IPS-NIHi7 (cell line): ENCODE measurements at regions not wholly inside any gene's neighbourhood (a gene's known extent, or its start where the extent isn't known, plus 50 kb on each side); places are given as distances from the start of the nearest gene placed in this dataset.
A peak's percentile ranks its signal among the peaks of the same experiment; 100 is the strongest.
"Not testable (repeated sequence)": the region's sequence is repeated elsewhere in the genome, so short reads cannot be mapped to it uniquely, and the experiment has no call there.

Experiments
- DNase-seq: peaks from one replicate; pipeline ENCODE4 v3.0.0; 2012; ENCODE audit warnings: mixed read lengths; ENCODE audit errors: extremely low spot score

DNA sequence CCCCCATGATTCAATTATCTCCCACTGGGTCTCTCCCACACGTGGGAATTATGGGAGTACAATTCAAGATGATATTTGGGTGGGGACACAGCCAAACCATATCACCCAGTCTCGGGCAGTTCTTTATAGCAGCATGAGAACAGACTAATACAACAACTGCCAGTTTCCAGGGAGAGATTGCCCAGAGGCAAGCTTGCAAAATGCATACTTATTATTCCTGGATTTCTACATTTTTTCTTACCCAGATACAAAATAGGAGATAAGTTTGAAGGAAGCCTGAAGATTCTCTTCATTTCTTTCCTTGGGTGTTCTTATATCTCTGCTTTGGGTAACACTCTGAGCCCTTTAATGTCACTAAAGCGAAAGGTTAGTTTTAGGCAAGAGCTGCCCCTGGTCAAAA is 691.2 kb downstream of the TAF11L14 start:
- no peak for DNase-seq

DNA sequence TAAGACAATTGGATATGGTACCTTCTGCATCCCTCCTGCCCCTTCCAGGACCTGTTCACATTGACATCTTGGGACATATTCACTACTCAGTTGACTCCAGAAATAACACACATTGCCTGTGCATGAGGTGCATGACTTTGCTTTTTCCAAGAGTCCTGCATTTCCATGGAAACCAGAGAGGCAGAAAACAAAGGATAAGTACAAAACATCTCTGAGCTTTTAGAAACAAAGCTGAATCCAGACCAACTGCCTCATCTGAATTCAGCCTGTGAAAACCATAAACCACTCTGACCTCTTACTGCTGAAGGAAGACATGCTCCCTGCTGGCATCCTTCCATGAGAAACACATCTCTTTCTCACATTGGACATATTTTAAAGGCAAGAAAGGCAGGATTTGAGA is 695.1 kb downstream of the TAF11L14 start:
- no peak for DNase-seq

DNA sequence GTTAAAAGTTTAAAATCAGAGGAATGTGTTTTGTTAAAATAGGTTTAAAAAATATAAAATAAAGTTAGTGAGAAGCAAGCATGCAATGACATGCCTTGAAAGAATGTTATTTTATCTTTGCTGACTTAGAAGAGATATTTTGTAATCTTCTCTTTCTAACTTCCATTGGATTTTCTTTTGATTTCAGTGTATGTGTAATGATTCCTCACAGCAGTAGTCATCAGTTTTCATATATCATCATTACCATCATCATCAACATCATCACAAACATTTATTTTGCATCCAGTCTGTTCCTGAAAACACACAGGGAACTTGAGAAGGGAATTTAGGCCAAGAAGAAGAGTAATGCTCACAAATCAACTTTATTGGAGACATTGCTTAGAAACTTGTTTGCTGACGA is 699.6 kb downstream of the TAF11L14 start:
- DNase-seq: no peak

DNA sequence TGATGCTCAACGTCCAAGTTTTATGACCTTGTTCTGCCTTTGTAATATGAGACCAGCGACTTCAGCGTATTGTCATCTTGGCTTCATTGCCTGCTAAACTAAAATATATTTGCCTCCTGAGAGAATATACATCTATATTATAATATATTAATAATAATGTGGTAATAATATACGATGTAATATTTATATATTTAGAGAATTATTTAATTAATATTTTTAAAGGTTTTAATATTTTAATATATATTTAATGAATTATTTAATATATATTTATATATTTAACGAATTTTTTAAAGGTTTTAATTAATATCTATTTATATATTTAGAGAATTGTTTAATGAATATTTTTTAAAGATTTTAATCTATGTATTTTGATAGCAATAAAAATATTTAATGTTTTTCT is 700.7 kb downstream of the TAF11L14 start:
- DNase-seq: no peak

DNA sequence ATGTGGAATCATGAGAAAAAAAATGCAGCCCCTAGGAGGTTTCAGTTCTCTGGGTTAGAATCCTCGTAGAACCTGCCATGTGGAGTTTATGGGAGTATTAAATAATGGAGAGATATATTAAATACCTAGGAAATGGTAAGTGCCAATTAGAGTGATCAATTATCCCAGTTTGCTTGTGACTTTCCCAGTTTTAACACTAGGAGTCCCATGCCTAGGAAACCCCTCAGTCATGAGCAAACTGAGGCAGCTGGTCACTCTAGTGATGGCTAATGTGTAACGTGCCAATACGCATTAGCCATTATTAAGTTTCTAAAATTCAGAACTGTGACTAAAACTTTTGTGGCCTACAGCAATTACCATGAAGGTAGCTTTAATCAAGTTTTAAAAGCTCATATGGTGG is 720.6 kb downstream of the TAF11L14 start:
- no peak for DNase-seq

DNA sequence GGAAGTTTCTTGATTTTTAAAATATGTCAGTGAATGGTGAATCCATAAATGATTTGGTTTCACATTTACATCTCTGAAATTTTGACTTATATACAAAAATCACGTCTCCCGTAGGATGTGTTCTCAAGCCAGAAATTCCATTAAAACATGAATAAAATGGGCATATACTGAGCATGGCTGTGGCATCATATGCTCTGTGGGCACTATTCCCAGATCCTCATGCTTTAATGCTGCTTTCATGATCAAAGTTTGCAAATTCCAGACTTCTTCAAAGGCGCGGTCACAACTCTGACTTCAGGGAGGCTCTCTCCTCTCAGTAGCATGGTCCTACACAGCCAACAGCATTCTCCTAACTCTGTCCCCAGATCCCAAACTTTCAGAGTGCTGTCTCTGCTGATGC is 723.2 kb downstream of the TAF11L14 start:
- no peak for DNase-seq

DNA sequence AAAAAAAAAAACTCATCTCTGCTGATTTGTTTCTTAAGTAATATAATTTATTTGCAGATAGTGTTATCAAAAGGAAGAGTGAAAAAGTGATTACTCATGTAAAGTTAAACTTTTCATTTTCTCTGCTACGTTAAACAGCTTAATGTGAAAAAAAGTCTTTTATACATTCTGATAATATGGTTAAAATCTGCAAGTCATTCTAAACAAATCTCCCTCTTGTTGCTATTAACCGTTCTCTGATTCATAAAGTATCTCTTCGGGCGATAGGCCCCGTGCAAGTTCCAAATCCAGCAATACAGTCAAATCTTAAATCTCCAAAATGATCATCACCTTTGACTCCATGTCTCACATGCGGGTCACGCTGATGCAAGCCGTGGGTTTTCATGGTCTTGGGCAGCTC is 732.0 kb downstream of the TAF11L14 start:
- DNase-seq: no peak

DNA sequence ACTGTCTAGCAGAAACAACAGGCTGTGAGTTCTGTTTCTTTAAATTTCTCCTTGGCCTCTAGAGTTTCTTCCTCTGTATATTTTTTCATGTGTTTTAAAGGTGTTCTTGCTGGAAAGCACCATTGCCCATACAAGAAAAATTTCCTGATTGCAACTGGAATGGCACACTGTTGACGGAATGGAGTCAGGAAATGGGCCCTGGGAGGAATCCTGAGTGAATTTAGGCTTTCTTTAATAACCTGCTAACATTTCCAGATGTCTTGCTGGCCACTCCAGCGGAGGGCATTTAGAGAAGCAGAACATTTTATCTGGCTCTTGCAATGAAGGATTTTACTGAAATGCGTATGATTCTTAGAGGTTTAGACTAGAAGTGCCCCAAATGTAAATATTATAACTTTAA is 736.3 kb downstream of the TAF11L14 start:
- DNase-seq: no peak

DNA sequence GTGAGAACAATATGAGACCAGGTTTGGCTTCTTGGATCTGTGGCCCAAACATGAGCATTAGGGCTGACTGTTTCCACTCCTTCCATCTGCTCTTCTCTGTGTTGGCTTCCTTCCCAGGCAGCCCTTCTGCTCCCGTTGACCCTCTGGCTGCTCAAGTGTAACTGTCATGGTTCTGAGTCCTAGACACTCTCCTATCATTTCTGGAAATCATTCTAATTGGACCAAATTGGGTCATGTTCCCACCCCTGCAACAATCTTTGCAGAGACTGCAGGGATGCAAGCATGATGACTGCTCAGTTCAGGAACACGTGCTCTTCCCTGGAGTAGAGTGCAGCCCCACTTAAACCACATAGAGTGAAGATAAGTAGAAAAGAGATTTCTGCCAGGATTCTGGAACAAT is 741.4 kb downstream of the TAF11L14 start:
- DNase-seq: no peak

DNA sequence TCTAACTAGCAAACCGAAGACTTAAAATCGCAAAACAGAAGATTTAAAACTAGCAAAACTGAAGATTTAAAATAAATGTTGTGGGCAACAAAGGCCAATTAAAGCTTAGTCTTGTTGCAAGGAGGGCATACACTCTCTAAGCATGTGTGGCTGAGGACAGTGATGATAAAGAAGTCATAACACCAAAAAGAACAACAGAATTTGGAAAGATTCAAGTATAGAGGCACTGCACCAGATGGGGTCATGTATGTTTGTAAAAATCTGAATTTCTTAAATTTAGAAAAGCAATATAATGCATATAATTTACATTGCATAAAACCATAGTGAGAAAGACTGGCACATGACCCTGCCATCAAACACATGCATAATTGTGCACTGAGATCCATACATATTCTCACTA is 743.8 kb downstream of the TAF11L14 start:
- DNase-seq: no peak

DNA sequence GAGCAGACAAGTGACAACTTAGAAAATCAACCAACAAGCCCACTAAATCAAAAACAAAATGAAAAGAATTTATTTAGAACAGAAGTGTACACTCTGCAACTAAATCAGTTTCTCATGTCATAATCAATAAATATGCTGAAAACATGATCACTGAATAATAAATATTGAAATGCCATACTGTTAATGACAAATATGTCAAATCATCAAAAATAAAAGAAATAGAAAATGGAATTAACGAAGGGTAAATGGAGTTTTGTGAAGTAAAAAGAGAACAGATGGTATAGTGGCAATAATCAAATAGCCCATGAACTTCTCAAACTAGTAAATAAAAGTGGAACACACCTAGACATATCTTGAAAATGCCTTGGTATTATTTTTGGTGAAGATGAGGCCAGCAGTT is 744.9 kb downstream of the TAF11L14 start:
- DNase-seq: no peak

DNA sequence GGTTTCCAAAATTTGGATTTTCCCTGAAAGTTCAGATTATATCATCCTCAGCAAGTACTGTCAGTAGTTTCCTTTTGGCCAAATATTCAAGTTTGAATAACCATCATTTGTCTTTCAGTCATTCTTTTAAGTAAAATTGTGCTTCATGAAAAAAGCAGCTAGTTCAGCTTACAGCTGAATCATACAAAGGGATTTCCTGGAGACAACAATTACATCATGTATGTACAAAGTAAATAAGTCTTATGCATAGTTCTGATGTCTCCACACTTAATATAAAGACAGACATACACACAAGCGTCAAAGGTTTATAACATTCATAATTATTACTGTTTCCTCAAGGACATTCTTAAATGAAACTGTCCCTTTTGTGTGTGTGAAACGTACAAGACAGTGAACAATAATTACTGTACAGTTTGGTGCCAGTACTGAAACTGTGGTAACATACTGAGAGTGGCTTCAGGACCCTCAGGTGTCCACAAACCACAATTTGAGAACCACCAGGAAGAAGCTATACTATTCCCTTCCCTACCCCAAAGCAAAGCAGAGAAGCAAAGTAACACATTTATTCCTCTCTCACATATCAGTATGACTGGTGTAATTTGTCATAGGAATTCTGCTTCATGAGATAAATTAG is 746.6 kb downstream of the TAF11L14 start:
- DNase-seq: no peak

DNA sequence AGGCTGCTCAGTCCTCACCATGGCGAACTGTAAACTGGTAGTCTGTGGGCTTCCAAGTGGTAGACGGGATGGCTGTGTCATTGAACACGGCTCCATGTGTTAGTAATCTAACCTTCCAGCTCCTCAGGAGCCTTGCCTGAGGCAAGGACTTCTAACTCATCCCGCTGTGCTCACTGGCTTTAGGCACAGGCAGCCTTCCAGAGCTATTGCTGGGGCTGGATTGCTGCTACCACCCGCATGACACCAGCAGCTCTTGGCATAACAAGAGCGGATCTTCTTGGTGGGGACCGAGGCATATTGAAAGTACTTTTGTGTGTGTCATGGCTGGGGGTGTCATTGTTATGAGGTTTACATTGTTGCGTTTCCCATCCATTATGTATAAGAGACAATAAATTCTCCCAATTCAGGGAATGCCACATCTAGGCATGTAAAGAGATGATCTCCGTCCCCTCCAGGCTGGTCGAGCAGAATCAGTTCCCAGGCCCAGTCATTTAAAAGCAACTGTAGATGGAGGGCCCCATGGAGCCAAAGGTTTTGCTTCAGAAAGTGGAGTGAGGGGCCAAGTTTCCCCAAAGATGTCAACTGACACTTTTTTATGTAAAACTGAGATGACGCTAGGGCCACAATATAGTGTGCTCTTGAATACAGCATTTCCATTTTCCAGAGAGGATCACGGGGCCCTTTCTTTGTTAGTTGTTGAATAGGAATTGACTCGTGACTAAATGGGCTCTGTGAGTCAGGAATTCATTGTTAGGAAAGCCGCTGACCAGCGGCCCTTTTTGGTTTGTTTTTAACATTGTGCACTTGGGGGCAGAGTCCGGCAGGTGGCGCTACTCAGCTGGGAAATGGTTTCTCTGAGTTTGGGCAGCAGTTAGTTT is 759.5 kb downstream of the TAF11L14 start:
- DNase-seq: peak; percentile 77

DNA sequence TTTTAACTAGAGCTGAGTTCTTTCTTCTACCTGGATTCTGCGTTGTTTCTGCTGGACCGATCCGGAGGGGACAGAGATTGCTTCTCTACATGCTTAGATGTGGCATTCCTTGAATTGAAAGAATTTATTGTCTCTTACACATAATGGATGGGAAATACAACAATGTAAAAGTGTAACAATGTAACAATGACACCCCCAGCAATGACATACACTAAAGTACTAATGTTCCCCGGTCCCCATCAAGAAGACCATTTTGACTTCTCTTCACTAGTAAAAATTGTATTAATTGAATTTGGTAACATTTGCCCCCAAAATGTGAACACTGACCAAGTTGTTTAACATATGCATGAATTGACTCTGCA is 760.2 kb downstream of the TAF11L14 start:
- no peak for DNase-seq

DNA sequence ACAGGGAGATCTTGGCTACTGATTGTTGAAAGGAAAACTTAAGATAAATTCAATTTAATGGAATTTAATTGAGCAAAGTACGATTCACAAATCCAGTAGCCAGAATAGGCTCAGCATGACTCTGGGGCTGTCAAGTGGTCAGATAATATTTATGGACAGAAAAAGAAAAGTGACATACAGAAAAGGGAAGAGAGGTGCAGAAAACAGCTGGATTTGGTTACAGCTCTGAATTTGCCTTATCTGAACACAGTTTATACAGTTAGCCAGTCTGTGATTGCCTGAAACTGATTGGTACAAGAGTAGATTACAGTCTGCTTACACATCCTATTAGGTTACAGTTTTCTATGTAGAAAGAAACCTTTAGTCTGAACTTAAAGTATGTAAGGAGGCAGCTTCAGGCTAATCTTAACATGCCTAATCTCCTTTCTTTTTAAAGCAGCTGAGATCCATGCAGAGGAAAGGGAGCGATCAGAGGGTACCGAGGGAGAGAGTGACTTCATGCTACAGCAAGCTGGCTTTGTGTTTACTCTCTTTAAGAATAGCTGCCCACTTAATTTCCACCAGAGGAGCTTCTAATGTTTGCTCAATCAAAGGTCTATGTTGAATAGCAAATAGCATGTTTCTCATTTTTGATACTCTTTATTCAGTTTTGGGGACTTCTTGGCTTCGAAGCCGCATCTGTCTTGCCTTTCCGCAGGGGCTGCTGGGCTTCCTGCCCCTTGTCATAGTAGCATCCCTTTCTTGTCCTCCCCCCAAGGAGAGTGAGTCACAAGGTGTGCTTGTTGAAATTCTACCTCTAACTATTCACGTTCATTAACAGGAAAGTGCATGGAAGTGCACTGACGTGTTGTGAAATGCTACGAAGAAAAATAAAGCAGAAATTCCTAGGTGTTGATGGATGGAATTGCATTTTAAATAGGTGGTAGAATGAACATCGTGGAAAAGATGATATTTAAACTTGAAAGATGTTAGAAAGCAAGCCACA is 761.2 kb downstream of the TAF11L14 start:
- no peak for DNase-seq

DNA sequence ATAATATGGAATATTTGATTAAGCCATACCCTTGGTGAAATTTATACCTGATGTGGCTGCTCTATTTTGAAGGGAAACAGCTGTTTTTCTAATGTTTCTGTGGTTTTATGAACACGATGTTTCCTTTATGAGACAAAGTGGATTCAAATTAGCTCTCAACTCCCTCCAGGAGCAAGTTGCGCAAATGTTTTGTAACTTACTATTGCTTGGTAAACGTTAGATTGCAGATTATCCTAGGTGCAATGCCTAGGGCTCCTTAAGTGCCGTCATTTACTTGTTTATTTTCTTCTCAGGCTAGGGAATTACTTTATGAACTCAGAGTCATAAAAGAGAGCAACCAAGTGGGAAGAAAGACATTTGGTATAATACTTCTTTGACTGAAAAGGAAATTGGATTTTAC is 763.1 kb downstream of the TAF11L14 start:
- no peak for DNase-seq

DNA sequence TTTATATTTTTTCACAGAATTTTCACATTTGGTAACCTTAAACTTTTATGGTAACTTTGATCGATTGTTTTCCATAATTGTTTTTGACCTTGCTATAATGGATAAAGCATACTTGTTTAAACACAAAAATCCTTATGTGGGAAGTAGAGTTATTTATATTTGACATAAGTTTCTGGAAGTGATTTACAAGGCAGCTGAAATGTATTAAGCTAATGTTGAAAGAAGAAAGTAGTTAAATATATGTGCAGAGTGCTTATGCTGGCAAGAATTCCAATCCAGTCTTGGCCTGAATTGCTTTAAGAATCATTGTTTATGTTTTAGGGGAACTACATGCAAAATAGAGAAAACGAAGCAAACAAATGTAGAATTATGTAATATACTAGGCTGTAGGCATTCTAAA is 763.6 kb downstream of the TAF11L14 start:
- DNase-seq: no peak

DNA sequence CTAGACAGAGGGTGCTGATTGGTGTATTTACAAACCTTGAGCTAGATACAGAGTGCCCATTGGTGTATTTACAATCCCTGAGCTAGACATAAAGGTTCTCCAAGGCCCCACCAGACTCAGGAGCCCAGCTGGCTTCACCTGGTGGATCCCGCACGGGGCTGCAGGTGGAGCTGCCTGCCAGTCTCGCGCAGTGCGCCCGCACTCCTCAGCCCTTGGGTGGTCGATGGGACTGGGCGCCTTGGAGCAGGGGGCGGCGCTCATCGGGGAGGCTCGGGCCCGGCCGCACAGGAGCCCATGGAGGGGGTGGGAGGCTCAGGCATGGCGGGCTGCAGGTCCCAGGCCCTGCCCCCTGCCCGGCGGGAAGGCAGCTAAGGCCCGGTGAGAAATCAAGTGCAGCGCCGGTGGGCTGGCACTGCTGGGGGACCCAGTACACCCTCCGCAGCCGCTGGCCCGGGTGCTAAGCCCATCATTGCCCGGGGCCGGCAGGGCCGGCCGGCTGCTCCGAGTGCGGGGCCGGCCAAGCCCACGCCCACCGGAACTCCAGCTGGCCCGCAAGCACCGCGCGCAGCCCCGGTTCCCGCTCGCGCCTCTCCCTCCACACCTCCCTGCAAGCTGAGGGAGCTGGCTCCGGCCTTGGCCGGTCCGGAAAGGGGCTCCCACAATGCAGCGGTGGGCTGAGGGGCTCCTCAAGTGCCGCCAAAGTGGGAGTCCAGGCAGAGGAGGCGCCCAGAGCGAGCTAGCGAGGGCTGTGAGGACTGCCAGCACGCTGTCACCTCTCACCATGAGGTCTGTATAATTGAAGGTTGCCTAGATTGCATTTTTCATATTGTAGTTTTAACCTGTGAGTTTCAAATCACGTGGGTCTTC is 765.4 kb downstream of the TAF11L14 start:
- DNase-seq: not testable (repeated sequence)

DNA sequence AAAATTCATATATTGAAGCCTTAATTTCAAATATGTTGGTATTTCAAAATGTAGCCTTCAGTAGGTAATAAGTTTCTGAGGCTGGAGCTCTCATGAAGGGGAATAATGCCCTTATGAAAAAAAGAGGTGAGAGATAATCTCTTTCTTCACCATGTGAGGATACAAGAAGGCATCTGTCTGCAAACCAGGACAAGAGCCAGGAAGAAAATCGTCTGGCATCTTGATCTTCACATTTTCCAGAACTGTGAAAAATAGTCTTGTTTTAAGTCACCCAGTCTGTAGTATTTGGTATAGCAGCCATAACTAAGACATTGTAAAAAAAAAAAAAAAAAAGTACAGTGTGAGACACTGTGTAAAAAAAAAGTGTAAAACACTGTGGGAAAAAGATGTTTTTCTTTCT is 768.9 kb downstream of the TAF11L14 start:
- no peak for DNase-seq

DNA sequence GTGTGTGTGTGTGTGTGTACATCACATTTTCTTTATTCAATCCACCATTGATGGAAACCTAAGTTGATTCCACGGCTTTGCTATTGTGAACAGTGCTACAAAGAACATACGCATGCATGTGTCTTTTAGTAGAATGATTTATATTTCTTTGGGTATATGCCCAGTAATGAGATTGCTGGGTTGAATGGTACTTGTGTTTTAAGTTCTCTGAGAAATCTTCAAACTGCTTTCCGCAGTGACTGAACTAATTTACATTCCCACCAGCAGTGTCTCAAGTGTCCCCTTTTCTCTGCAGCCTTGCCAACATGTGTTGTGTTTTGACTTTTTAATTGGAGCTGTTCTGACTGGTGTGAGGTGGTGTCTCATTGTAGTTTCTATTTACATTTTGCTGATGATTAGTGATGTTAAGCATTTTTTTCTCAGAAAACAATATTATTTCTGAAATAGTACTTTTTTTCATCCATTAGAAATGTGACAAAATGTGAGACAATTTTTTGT is 769.7 kb downstream of the TAF11L14 start:
- no peak for DNase-seq

DNA sequence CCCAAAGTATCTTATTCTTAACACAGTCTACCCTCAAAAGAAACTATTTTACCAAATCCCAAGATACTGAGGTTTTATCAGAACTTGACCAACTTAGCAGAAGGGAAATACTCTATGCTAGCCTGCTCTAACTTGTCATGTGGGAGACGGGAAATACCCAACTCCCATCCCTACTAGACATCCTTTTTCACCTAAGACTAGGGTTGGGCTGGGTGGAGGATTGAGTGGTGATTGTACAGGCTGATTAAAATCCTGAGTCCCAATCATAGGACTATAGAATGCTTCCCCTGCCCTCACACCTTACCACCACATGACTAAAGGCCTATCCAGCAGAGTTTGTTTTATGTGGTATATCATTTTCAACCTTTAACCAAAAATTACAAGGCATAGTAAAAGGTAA is 786.5 kb downstream of the TAF11L14 start:
- DNase-seq: no peak
